ENCODE measurements at regions not wholly inside any gene's neighbourhood (a gene's known extent, or its start where the extent isn't known, plus 50 kb on each side); places are given as distances from the start of the nearest gene placed in this dataset.

GRCh38 chr11:81920205-81920604 lies 813.5 kb downstream of the FAM181B start:
- FAIRE-seq: no peak
- Histone ChIP-seq H3K27me3 (ENCODE audit: control insufficient read depth, insufficient read depth, low read length) (no peaks in the 10 kb centered on the region), H3K36me3 (ENCODE audit: control insufficient read depth, insufficient read depth, low read length) (no peaks in the 10 kb centered on the region), H3K4me3 (ENCODE audit: low read depth, low read length) (no peak overlapping the region)
- TF ChIP-seq CTCF (IDR thresholded peaks at IDR 0.05; ENCODE audit: insufficient read depth, low read length, severe bottlenecking): no peak
- no peak for DNase-seq (ENCODE audit: low read depth)

- Histone ChIP-seq H3K27me3 (ENCODE audit: control insufficient read depth, insufficient read depth, low read length) (no peaks in the 10 kb centered on the region), H3K36me3 (ENCODE audit: control insufficient read depth, insufficient read depth, low read length) (no peaks in the 10 kb centered on the region), H3K4me3 (ENCODE audit: low read depth, low read length) (no peak overlapping the region)
- DNase-seq (ENCODE audit: low read depth) (peak; percentile 20), FAIRE-seq (no peak)
- no peak for TF ChIP-seq CTCF (IDR thresholded peaks at IDR 0.05; ENCODE audit: insufficient read depth, low read length, severe bottlenecking)
Observed at GRCh38 chr11:81916451-81916850, 817.2 kb downstream of the FAM181B start.

GRCh38 chr11:81915045-81915444 lies 818.6 kb downstream of the FAM181B start:
- DNase-seq (ENCODE audit: low read depth): no peak
- Histone ChIP-seq H3K4me3 (ENCODE audit: low read depth, low read length) (no peak overlapping the region), H3K36me3 (ENCODE audit: control insufficient read depth, insufficient read depth, low read length) (no peaks in the 10 kb centered on the region), H3K27me3 (ENCODE audit: control insufficient read depth, insufficient read depth, low read length) (no peaks in the 10 kb centered on the region)
- no peak for FAIRE-seq
- TF ChIP-seq CTCF (IDR thresholded peaks at IDR 0.05; ENCODE audit: insufficient read depth, low read length, severe bottlenecking): no peak

GRCh38 chr11:81913793-81914192 lies 819.9 kb downstream of the FAM181B start:
- H3K36me3 ChIP-seq (ENCODE audit: control insufficient read depth, insufficient read depth, low read length): no peaks in the 10 kb centered on the region
- no peak for DNase-seq (ENCODE audit: low read depth)
- no peak for FAIRE-seq

GRCh38 chr11:81907996-81908395 lies 825.7 kb downstream of the FAM181B start:
- no peak for TF ChIP-seq CTCF (IDR thresholded peaks at IDR 0.05; ENCODE audit: insufficient read depth, low read length, severe bottlenecking)
- no peak for FAIRE-seq
- DNase-seq (ENCODE audit: low read depth): no peak
- H3K27me3 ChIP-seq (ENCODE audit: control insufficient read depth, insufficient read depth, low read length): no peaks in the 10 kb centered on the region
- no peaks in the 10 kb centered on the region for H3K36me3 ChIP-seq (ENCODE audit: control insufficient read depth, insufficient read depth, low read length)
- no peak overlapping the region for H3K4me3 ChIP-seq (ENCODE audit: low read depth, low read length)

More at GRCh38 chr11:81913793-81914192, 819.9 kb downstream of the FAM181B start:
- TF ChIP-seq CTCF (IDR thresholded peaks at IDR 0.05; ENCODE audit: insufficient read depth, low read length, severe bottlenecking): no peak
- no peak overlapping the region for H3K4me3 ChIP-seq (ENCODE audit: low read depth, low read length)
- H3K27me3 ChIP-seq (ENCODE audit: control insufficient read depth, insufficient read depth, low read length): no peaks in the 10 kb centered on the region

- no peak for TF ChIP-seq CTCF (IDR thresholded peaks at IDR 0.05; ENCODE audit: insufficient read depth, low read length, severe bottlenecking)
- FAIRE-seq: no peak
- Histone ChIP-seq H3K4me3 (ENCODE audit: low read depth, low read length) (no peak overlapping the region), H3K36me3 (ENCODE audit: control insufficient read depth, insufficient read depth, low read length) (no peaks in the 10 kb centered on the region), H3K27me3 (ENCODE audit: control insufficient read depth, insufficient read depth, low read length) (no peaks in the 10 kb centered on the region)
- DNase-seq (ENCODE audit: low read depth): no peak
Observed at GRCh38 chr11:81899156-81899555, 834.5 kb downstream of the FAM181B start.
